HG03103 (cell line): ENCODE measurements at regions not wholly inside any gene's neighbourhood (a gene's known extent, or its start where the extent isn't known, plus 50 kb on each side); places are given as distances from the start of the nearest gene placed in this dataset.
"Not testable (repeated sequence)": the region's sequence is repeated elsewhere in the genome, so short reads cannot be mapped to it uniquely, and the experiment has no call there.

Source experiments
- ATAC-seq: cut with Tn5 transposase; IDR thresholded peaks from one replicate; pipeline ENCODE4 v1.9.1; 2021; ENCODE audit warnings: low read depth; ENCODE audit not compliant: unreplicated experiment

DNA sequence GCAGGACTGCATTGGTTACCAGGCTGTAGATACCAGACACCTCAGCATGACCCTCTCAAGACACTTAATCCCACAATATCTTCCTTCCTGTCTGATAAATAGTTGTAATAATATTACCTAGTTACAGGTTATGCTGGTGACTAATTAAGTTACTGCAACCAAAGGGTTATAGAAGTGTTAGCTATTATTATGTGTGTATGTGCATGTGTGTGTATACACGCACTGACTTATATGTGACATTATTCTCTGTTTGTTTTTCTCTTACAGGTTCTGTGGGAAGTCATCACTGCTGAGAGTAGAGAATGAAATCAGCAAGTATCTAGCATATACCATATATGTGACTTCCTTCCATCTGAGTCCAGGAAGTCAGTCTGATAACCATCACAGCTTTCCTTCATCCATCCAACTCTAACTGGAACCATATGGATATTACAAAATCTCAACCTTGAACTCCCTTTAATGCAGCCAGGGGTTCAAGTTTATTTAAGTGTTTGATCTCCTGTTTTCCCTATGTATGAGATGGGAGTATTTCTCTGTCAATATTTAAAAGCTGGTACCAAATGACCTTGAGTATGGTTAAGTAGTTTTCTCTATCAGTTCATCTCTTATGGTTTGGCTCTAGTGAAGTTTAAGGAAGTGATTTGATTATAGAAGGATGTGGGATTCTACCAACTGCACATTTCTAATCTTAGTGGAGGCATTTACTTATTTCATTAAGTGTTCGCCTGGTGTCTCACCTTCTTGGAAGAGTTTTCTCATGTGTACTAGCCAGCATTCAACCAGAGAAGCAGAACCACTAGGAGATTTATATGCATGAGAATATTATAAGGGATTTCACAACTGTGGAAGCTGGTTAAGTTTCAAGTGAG is 313.2 kb downstream of the HIVEP2 start:
- ATAC-seq = no peak

DNA sequence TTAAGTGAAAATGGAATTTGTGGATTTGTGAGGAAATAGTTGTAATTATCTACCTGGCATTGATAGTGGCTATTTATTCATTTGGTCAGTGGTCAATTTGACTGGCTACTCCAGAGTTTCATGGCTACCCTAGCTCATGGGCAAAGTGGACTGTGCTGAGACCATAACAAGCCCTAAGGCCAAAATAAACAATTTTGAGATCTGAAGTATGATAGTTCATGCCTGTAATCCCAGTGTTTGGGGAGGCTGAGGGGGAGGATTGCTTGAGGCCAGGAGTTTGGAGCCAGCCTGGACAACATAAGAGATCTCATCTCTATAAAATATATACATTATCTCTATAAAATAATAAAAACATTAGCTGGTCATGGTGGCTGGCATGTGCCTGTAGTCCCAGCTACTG is 311.7 kb downstream of the HIVEP2 start:
- no peak for ATAC-seq

DNA sequence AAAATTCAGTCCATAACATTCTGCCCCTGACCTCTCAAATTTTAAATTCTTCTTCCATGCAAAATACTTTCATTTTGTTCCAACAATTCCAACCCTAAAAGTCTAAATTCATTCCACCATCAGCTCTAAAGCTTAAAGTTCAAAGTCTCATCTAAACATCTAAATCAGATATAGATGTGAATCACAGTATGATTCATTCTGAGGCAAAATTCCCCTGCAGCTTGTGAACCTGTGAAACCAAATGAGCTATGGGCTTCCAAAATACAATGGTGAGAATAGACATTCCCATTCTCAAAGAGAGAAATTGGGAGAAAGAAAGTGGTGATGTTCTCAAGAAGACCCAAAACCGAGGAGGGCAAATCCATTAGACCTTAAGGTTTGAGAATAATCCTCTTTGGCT is 309.8 kb downstream of the HIVEP2 start:
- ATAC-seq = no peak

DNA sequence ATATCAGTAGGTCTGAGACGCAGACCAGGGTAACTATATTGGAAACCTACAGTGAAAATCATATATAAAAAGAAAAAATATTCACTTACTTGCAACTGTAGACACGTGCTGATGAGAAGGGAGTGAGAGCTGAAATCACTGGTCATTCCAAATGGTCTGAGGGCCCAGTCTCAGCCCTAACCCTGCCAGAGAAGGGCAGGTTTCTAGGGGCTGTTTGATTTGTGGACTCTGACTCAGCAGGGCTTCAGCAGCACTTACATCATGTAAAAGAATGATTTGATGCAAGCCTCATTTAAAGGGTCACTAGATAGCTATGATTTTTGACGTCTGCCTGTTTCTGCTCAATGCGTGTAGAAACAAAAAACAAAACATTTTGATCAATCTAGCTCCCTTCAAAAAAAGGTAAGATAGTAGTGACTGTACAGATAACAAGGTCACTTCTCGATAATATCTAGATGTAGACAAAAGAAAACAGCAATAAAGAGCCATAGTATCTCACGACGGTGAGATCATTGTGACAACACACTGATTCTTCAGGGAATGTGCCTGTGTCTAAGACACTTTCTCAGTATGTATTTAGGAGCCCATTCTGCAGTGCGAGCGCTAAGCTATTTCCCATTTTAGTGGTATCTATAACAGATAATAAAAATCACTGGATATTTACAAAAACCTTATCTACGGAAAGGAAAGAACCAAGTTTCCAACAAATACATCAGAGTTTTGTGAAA is 307.2 kb downstream of the HIVEP2 start:
- ATAC-seq = no peak

DNA sequence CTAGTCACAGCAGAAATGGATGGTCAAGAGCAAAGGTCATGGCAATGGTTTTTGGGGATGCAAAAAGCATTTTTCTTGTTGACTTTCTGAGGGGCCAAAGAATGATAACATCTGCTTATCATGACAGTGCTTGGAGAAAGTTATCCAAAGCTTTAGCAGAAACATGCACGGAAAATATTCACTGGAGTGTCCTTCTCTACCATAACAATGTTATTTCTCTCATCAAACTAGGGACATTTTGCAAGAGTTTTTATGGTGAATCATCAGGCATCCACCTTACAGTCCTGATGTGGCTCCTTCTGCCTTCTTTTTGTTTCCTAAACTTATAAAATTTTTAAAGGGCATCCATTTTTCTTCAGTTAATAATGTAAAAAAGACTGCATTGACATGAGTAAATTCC is 302.3 kb downstream of the HIVEP2 start:
- ATAC-seq = no peak

DNA sequence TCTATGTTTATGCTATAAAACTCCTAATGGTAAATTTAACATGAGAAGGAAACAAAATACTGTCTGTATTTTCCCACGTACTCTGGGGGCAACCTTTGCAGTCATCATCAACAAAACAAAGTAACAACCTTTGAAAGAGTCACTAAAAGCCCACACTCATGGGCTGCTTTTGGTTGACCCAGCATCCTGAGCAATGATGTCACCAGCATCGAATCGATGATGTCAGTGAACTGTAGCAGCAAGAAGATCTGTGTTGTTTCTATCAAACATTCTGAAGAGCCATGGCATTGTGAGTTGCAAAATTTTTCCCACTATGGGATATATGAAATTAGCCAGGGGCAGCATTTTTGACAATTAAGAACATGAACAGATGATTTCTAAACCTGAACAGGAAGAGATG is 300.1 kb downstream of the HIVEP2 start:
- ATAC-seq = no peak

DNA sequence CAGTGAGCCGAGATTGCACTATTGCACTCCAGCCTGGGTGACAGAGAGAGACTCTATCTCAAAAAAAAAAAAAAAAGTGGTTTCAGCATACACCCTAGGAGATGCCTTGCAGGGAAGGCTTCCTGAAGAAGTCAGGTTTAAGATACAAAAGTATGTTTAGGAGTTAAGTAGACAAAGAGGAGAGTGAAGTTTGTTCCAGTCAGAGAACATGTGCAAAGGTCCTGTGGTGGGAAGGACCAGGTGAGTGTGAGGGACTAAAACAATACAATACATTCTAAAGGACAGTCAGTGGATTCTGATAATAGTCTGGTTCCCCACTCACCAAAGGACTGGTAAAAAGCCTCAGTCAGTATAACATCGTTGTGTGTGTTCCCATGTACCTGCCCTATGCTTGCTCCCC is 299.3 kb downstream of the HIVEP2 start:
- ATAC-seq = no peak

DNA sequence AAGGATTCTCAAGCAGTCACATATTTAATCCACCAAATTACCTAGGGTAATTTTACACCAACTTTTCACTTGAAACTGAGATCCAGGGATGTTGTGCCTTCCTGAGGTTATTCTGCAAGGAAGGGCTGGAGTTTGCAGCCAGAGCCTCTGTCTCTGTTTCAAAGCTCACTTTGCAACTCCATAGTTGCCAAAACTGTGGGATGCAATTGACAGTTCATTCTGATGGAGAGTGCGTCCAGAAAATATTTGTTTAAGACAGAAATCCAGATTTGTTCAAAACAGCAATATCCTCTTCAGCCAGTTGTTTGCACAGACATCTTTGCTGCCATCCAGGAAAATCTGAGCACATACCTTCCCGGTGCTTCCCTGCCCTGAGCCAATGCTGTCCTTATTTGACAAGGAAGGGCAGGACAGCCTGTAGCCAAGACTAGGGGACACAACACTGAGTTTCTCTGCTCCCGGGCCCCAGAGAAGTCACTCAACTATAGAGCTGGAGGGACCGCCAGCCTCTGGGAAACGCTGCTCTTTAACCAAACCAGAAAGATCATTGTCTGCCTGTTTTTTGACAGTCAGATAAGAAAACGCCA is 297.4 kb downstream of the HIVEP2 start:
- ATAC-seq = no peak

DNA sequence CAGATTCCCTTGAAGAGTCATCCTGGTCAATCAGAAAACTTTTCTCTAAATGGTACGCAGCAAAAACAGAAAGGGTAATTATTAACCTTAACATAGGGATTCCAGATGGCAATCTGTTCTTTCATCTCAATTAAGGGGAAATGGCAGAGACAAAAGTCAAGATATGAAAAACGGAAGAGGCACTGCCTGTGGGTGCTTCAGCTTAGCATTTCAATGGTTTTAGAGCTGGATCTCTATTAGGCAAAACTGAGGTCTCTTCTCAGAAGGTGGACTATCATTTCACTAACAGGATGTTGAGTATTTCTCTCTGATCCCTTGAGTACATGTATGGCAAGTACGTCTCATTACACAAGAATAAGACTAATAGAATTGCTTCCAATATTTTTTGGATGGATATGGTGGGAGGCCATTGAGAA is 296.9 kb downstream of the HIVEP2 start:
- ATAC-seq = no peak

DNA sequence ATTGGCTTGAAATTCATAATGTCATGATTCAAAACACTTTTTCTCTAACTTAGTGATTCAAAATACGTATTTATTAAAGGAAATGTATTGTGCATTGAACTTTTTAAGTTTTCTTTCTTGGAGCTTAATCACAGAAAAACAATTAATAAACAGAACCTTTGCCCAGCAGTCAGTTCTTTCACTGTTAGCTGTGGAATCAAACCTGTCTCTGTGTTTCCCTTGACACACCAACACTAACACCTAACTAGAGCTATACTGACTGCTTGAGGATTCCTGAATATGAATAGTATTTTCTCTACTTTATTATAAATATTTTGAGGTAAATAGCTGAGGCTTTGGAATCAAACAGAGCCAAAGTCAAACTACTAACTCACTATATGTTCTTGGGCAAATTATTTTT is 296.4 kb downstream of the HIVEP2 start:
- ATAC-seq = no peak

DNA sequence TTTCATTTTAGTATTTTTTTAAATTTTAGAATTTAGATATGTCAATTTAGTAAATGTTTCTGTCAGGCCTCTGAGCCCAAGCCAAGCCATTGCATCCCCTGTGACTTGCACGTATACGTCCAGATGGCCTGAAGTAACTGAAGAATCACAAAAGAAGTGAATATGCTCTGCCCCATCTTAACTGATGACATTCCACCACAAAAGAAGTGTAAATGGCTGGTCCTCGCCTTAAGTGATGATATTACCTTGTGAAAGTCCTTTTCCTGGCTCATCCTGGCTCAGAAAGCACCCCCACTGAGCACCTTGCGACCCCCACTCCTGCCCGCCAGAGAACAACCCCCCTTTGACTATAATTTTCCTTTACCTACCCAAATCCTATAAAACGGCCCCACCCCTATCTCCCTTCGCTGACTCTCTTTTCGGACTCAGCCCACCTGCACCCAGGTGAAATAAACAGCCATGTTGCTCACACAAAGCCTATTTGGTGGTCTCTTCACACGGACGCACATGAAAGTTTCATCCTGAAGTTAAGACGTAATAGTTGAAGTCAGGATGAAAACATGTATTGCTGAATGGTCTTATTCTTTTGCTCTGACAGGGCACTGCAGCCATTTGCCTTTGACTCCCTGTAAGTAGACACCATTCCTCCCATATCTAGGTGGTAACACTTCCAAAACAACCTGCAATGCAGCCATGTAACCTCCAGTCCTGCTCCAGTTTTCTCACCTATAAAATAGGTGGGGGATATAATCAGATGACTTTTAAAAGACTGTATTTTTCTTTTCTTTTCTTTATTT is 295.3 kb downstream of the HIVEP2 start:
- ATAC-seq = not testable (repeated sequence)

DNA sequence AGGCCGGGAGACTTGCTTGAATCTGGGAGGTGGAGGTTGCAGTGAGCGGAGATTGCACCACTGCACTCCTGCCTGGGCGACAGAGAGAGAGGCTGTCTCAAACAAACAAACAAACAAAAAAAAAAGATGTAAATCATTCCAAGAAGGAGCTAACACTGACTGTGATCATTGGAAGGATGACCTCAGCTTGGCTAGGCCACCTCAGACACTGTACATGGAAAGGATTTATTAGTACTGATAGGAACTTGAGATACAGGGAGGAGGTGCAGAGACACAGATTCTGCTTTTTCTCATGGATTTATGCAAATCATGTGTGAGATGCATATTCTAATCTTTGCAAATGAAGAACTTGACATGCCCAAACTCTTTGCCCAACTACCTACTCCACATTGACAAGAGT is 293.6 kb downstream of the HIVEP2 start:
- no peak for ATAC-seq

DNA sequence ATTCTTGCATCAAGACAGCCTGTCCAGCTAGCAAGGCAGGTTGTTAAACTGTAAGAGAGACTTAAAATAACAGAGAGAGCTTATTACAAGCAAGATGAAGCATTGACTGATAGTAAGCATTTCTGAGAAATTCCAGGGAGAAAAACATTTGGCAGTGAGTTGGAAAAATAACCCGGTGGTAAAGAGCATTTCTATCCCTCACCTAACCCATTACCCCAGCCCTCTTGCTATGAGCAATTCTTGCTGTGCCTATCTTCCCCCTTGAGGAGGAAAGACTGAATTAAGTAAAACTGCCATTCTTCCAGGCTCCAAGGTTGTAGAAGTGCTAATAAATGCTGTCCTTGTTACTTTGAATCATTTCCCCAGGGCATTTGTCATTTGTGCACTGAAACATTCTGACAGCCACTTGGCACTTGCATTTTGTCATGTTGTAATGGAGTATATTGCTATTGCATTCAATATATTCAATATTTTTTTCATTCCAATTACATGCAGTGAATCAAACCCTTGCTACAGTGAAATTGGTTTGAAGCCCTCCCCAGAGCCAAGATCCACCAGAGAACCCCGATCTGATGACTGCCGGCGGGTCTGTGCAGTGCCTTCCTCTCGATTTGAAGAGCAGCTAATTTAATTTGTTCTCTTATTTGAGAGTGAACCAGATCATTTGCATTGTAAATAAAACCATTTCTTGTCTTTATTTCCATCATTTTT is 291.1 kb downstream of the HIVEP2 start:
- no peak for ATAC-seq

DNA sequence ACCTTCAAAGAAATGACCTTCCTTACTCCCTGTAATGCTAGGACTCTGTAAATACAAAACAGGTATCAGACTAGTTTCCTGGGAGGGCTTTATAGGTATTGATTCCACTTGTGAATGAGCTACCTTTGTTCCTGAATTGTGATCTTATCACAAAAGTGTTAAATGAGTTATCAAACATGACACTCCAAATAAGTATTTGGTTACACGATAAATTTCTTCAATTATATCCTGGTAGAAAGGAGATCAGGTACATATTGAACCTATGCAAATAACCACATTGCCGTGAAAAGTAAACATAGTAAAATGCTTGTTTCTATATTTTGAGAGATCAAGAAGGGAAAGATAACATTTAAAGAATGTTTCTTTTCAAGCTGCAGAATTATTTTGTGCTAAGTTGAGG is 285.3 kb downstream of the HIVEP2 start:
- ATAC-seq = no peak

DNA sequence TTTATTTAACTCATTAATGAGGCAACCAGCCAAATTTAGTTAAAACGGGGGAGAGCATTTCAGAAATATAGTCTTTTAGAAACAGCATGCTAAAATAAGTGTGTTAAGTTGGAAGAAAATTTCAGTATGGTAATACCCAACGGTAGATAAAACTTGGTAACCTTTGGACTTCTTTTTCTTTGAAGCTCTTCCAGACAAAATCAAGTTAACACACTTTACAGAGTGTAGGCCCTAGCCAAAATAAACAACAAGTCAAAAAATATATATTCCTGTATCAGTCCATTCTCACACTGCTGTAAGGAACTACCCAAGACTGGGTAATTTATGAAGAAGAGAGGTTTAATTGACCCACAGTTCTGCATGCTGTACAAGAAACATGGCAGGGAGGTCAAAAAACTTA is 279.6 kb downstream of the HIVEP2 start:
- no peak for ATAC-seq

DNA sequence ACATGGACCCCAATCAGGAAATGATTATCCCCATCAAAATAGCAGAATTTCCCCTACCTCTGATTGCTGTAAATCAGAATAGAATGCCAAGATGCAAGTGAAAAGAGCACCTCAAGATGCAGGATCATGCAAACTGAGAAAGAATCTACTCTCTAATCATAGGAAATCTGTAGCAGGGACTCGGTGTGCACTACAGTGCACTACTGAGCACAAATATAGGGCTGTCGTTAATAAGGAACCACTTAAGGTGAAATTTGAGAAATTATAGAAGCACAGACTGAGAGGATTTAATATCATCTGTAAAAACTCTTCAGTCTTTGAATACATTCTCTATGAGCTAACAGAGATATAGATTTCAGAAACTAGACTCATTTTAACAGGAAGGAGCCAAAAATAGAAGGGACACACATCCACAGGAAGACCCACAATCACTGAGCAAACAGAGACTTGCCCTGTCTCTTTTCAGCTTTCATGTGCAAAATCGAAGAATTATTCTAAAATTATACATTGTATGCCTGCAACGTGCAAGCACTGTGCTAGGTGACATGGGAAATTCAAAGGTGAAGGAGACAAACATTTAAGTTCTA is 278.3 kb downstream of the HIVEP2 start:
- ATAC-seq = no peak

DNA sequence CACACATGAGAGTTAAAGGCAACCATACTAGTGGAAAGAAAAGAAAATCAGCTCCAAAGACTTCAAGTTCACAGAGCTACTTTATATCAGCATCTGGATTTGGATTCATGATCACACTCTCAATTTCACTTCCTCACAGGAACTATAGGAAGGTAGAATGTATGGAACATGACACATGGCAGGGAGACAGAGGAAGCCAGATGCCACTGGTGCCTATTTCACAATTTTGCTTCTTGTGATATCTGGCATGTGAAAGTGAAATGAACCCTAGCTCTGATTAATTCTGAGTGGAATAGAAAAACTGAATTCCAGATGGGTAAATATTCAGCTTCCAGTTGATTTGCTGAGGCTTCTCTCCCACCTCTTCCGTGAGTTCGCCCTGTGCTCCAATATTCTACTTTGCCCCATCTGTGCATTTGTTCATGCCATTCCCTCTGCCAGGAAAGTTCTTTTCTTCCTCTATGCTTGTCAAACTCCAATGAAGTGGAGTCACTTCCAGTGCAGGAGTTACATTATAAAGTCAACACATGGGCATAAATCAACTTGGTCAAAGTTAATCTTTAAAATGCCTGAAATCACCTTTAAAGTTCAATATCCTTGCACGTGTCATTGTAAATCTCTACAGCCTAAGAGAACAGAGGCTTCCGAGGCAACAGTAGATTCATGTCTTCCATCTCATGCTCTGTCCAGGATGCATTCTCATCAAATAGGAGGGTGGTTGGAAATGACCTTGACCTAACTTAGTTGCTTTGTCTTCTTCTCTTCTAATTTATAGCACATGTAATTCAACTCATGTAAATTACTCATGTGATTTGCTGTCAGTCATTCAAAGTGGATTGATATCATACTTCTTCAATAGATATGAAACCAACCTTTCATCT is 275.3 kb downstream of the HIVEP2 start:
- ATAC-seq = no peak

DNA sequence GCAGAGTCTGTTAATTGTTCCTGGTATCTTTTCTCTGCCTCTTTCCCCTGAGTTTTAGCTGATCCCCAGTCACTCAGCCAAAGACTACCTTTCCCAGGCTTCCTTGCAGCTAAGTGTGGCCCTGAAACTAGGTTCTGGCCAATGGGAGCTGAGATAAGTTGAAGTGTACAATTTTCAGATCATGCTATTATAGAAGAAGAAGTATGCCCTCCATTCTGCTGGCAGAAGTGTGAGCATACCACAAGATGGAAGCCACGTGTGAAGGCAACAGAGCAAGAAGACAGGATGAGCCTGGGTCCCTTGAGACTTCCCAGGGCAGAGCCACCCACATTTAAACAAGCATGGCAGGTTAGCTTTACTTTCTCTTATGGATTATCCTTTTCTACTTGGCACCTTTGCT is 273.2 kb downstream of the HIVEP2 start:
- peak; percentile 70 for ATAC-seq

DNA sequence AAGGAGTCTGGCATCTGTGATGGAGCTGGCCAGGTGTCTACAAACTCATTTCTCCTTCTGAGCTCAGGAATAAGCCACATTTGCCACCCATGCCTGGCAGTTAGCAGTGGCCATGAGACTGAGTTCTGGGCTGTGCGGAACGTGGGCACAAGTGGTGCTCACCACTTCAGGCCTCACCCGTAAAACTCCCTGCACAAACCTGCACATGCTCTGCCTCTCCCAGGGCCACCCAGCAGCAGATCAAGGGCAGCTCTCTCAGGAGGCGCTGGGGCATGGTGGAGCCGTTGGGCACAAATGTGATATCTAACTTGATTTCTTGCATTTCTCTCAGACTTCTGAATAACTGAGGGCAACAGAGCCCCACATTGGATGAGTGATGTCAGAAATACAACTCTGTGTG is 269.5 kb downstream of the HIVEP2 start:
- ATAC-seq = no peak
